ENCODE measurements at regions not wholly inside any gene's neighbourhood (a gene's known extent, or its start where the extent isn't known, plus 50 kb on each side); places are given as distances from the start of the nearest gene placed in this dataset.

GRCh38 chr1:4594286-4594991 lies 60.0 kb upstream of the AJAP1 start:
- Histone ChIP-seq H3K4me1 (no peaks in the 10 kb centered on the region), H3K9me3 (ENCODE audit: control insufficient read depth, low read length) (no peaks in the 10 kb centered on the region), H3K4me3 (ENCODE audit: low read depth, low read length) (no peak overlapping the region), H3K9ac (no peak overlapping the region), H3K4me2 (ENCODE audit: low read length) (no peak overlapping the region), H3K79me2 (no peaks in the 10 kb centered on the region), H3K27ac (no peak overlapping the region), H3K36me3 (ENCODE audit: control insufficient read depth, insufficient read depth, low read length) (no peaks in the 10 kb centered on the region), H2AFZ (no peak overlapping the region), H3K27me3 (ENCODE audit: control insufficient read depth, insufficient read depth, low read length) (no peaks in the 10 kb centered on the region)
- TF ChIP-seq CTCF (IDR thresholded peaks at IDR 0.05) = peak; percentile 35

- no peaks in the 10 kb centered on the region for H3K4me1 ChIP-seq
- H3K79me2 ChIP-seq = no peaks in the 10 kb centered on the region
- no peak for TF ChIP-seq CTCF (IDR thresholded peaks at IDR 0.05)
- no peaks in the 10 kb centered on the region for H3K27me3 ChIP-seq (ENCODE audit: control insufficient read depth, insufficient read depth, low read length)
- no peak overlapping the region for H3K27ac ChIP-seq
- no peaks in the 10 kb centered on the region for H3K9me3 ChIP-seq (ENCODE audit: control insufficient read depth, low read length)
- no peak overlapping the region for H2AFZ ChIP-seq
- no peak overlapping the region for H3K9ac ChIP-seq
- H3K4me2 ChIP-seq (ENCODE audit: low read length) = no peak overlapping the region
- H3K36me3 ChIP-seq (ENCODE audit: control insufficient read depth, insufficient read depth, low read length) = no peaks in the 10 kb centered on the region
- H3K4me3 ChIP-seq (ENCODE audit: low read depth, low read length) = no peak overlapping the region
Measured at GRCh38 chr1:4595341-4596225, 58.8 kb upstream of the AJAP1 start.

- TF ChIP-seq CTCF (IDR thresholded peaks at IDR 0.05) = no peak
- no peaks in the 10 kb centered on the region for H3K4me1 ChIP-seq
- no peak overlapping the region for H2AFZ ChIP-seq
- H3K79me2 ChIP-seq = no peaks in the 10 kb centered on the region
- no peak overlapping the region for H3K4me3 ChIP-seq (ENCODE audit: low read depth, low read length)
- no peaks in the 10 kb centered on the region for H3K9me3 ChIP-seq (ENCODE audit: control insufficient read depth, low read length)
- H3K4me2 ChIP-seq (ENCODE audit: low read length) = no peak overlapping the region
- no peak overlapping the region for H3K9ac ChIP-seq
- H3K27ac ChIP-seq = no peak overlapping the region
- no peaks in the 10 kb centered on the region for H3K27me3 ChIP-seq (ENCODE audit: control insufficient read depth, insufficient read depth, low read length)
- no peaks in the 10 kb centered on the region for H3K36me3 ChIP-seq (ENCODE audit: control insufficient read depth, insufficient read depth, low read length)
Measured at GRCh38 chr1:4596486-4596885, 57.9 kb upstream of the AJAP1 start.

GRCh38 chr1:4597020-4597419 lies 57.4 kb upstream of the AJAP1 start:
- no peaks in the 10 kb centered on the region for H3K27me3 ChIP-seq (ENCODE audit: control insufficient read depth, insufficient read depth, low read length)
- H3K4me3 ChIP-seq (ENCODE audit: low read depth, low read length) = no peak overlapping the region
- no peak for TF ChIP-seq CTCF (IDR thresholded peaks at IDR 0.05)
- no peak overlapping the region for H3K4me2 ChIP-seq (ENCODE audit: low read length)
- no peaks in the 10 kb centered on the region for H3K36me3 ChIP-seq (ENCODE audit: control insufficient read depth, insufficient read depth, low read length)
- H3K27ac ChIP-seq = no peak overlapping the region
- no peak overlapping the region for H3K9ac ChIP-seq
- no peak overlapping the region for H2AFZ ChIP-seq
- no peaks in the 10 kb centered on the region for H3K79me2 ChIP-seq
- H3K4me1 ChIP-seq = no peaks in the 10 kb centered on the region
- H3K9me3 ChIP-seq (ENCODE audit: control insufficient read depth, low read length) = no peaks in the 10 kb centered on the region

Data from parathyroid adenoma (tissue), 2 donors.